Mesendoderm (in vitro differentiated cells): ENCODE measurements at regions not wholly inside any gene's neighbourhood (a gene's known extent, or its start where the extent isn't known, plus 50 kb on each side); places are given as distances from the start of the nearest gene placed in this dataset.

Source experiments
- DNase-seq: peaks from one replicate; pipeline ENCODE4 v3.0.0; 2013
- H2AK5ac ChIP-seq: 2 replicates; pipeline ENCODE4 v1.6.1; 2013; ENCODE audit warnings: low read length, inconsistent platforms
- H2BK120ac ChIP-seq: 2 replicates; pipeline ENCODE4 v1.6.1; 2013; ENCODE audit warnings: low read depth, mild to moderate bottlenecking, low read length, moderate library complexity, mixed read lengths
- H2BK15ac ChIP-seq: replicated peaks from 2 replicates; pipeline ENCODE4 v1.6.1; 2013; ENCODE audit warnings: low read depth, mild to moderate bottlenecking, moderate library complexity
- H2BK5ac ChIP-seq: 2 replicates; pipeline ENCODE4 v1.6.1; 2013; ENCODE audit warnings: low read length, inconsistent platforms
- H3K18ac ChIP-seq: 2 replicates; pipeline ENCODE4 v1.6.1; 2013; ENCODE audit warnings: mild to moderate bottlenecking, low read length, mixed read lengths
- H3K23ac ChIP-seq: one replicate; pipeline ENCODE4 v1.6.1; 2013; ENCODE audit warnings: low read length
- H3K27ac ChIP-seq: 2 replicates; pipeline ENCODE4 v1.5.1; 2013; ENCODE audit warnings: low read depth, mild to moderate bottlenecking, inconsistent platforms, low read length, moderate library complexity
- H3K27me3 ChIP-seq: 2 replicates; pipeline ENCODE4 v1.6.1; 2013; ENCODE audit warnings: low read length, control low read depth, mild to moderate bottlenecking, inconsistent platforms; ENCODE audit not compliant: insufficient read depth, poor library complexity
- H3K36me3 ChIP-seq: 2 replicates; pipeline ENCODE4 v1.6.1; 2013; ENCODE audit warnings: low read length, inconsistent platforms; ENCODE audit not compliant: control insufficient read depth, insufficient read depth
- H3K4ac ChIP-seq: one replicate; pipeline ENCODE4 v1.6.1; 2013; ENCODE audit warnings: low read depth, mild to moderate bottlenecking, low read length, moderate library complexity
- H3K4me1 ChIP-seq: 2 replicates; pipeline ENCODE4 v1.6.1; 2013; ENCODE audit warnings: low read depth, low read length, inconsistent platforms; ENCODE audit not compliant: control insufficient read depth
- H3K4me2 ChIP-seq: 2 replicates; pipeline ENCODE4 v1.6.1; 2013; ENCODE audit warnings: low read length
- H3K4me3 ChIP-seq: 2 replicates; pipeline ENCODE4 v1.5.1; 2013; ENCODE audit warnings: mild to moderate bottlenecking, low read length
- H3K56ac ChIP-seq: one replicate; pipeline ENCODE4 v1.6.1; 2013; ENCODE audit warnings: low read length
- H3K79me1 ChIP-seq: 2 replicates; pipeline ENCODE4 v1.6.1; 2013; ENCODE audit warnings: low read length, inconsistent platforms
- H3K79me2 ChIP-seq: 2 replicates; pipeline ENCODE4 v1.6.1; 2013; ENCODE audit warnings: mild to moderate bottlenecking, low read length; ENCODE audit not compliant: control insufficient read depth, insufficient read depth
- H3K9ac ChIP-seq: 2 replicates; pipeline ENCODE4 v1.6.1; 2013; ENCODE audit warnings: low read length, inconsistent platforms
- H4K5ac ChIP-seq: one replicate; pipeline ENCODE4 v1.6.1; 2013; ENCODE audit warnings: low read length
- H4K8ac ChIP-seq: one replicate; pipeline ENCODE4 v1.6.1; 2013; ENCODE audit warnings: low read depth, mild to moderate bottlenecking, control low read depth, low read length, moderate library complexity
- WGBS: extraction: QIAGEN DNeasy Blood & Tissue Kit; methylation state at CpG from one replicate; pipeline ENCODE4 v1.1.7; 2013; ENCODE audit warnings: low lambda C conversion rate, missing lambda C conversion rate; ENCODE audit not compliant: insufficient coverage; ENCODE audit errors: extremely low coverage; 5-methylcytosine and 5-hydroxymethylcytosine counted together

DNA sequence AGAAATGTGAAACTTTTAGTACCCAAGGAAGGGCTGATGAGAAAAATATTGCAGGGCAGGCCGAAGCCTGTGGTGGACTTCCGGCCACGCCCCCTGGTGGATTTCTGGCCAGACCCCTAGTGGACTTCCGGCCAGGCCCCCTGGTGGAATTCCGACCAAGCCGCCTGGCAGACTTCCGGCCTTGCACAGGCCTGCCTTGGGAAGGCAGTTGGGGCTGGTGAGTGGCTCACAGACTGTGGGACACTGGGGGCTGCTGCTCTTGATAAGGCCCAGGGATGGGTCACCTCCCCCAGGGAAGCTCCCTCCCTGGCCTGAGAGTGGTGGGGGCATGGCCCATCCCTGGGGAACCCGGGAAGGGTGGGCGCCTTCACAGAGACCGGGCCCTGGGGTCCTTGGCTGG lies 116.4 kb upstream of the MKI67 start:
- H2AK5ac ChIP-seq, result no peak overlapping the region
- H3K4me3 ChIP-seq, result no peak overlapping the region
- no CpG with 5 or more reads among the region's 10 CpGs for WGBS
- H2BK15ac ChIP-seq, result no peak overlapping the region
- H3K4ac ChIP-seq, result no peak overlapping the region
- no peak overlapping the region for H3K23ac ChIP-seq
- no peak for DNase-seq
- H3K56ac ChIP-seq, result no peak overlapping the region
- no peak overlapping the region for H4K5ac ChIP-seq
- no peaks in the 10 kb centered on the region for H3K36me3 ChIP-seq
- H3K79me1 ChIP-seq, result no peaks in the 10 kb centered on the region
- no peak overlapping the region for H2BK5ac ChIP-seq
- no peaks in the 10 kb centered on the region for H3K4me1 ChIP-seq
- H2BK120ac ChIP-seq, result no peak overlapping the region
- H4K8ac ChIP-seq, result no peak overlapping the region
- no peak overlapping the region for H3K9ac ChIP-seq
- H3K27ac ChIP-seq, result no peak overlapping the region
- no peaks in the 10 kb centered on the region for H3K27me3 ChIP-seq
- no peak overlapping the region for H3K4me2 ChIP-seq
- no peaks in the 10 kb centered on the region for H3K79me2 ChIP-seq
- no peak overlapping the region for H3K18ac ChIP-seq

DNA sequence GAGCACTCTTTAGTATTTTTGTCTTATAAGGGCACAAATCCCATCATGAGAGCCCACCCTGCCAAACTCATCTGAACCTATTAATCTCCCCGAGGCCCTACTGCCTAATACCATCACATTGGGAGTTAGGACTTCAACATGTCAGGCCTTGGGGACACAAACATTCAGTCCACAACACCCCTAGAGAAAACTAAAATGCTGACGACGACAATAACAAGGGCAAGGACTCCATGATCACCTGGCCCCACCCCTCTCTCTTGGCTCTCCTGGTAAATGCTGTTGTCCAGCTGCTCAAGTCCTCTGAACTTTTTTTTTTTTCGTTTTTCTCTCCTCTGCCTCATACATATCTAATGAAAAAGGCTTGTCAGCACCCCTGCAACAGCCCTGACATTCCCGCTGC lies 118.8 kb upstream of the MKI67 start:
- Histone ChIP-seq H3K4me1 (no peaks in the 10 kb centered on the region), H4K5ac (no peak overlapping the region), H3K4ac (no peak overlapping the region), H3K36me3 (no peaks in the 10 kb centered on the region), H3K27ac (no peak overlapping the region), H3K4me3 (no peak overlapping the region), H3K9ac (no peak overlapping the region), H3K23ac (no peak overlapping the region), H2AK5ac (no peak overlapping the region), H2BK120ac (no peak overlapping the region), H2BK15ac (no peak overlapping the region), H3K27me3 (no peaks in the 10 kb centered on the region), H4K8ac (no peak overlapping the region), H3K4me2 (no peak overlapping the region), H3K79me1 (no peaks in the 10 kb centered on the region), H2BK5ac (no peak overlapping the region), H3K79me2 (no peaks in the 10 kb centered on the region), H3K56ac (no peak overlapping the region), H3K18ac (no peak overlapping the region)
- no CpG with 5 or more reads among the region's 5 CpGs for WGBS
- DNase-seq, result no peak

DNA sequence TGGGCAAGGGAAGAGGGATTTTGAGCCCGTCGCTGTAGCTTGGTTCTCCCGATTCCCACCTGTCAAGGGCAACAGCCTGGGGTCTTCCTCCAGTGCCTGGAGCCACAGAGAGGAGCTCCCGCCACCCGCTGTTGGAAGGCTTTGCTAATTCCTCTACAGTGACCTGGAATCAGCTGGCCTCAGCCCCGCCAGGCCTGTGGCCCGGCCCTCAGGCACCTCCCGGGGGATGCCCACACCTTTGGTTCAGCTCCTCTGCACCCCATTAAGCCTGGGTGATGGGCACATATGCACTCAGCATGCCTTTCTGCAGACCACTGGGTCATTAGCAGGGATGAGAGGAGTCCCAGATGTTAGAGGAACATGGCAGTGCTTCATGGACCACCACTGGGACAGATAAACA lies 121.4 kb upstream of the MKI67 start:
- no peak overlapping the region for H4K8ac ChIP-seq
- no peak overlapping the region for H3K18ac ChIP-seq
- H2BK5ac ChIP-seq, result no peak overlapping the region
- H3K4me3 ChIP-seq, result no peak overlapping the region
- no peak for DNase-seq
- no CpG with 5 or more reads among the region's 8 CpGs for WGBS
- no peak overlapping the region for H3K56ac ChIP-seq
- H3K79me2 ChIP-seq, result no peaks in the 10 kb centered on the region
- no peaks in the 10 kb centered on the region for H3K4me1 ChIP-seq
- no peak overlapping the region for H3K27ac ChIP-seq
- no peak overlapping the region for H3K23ac ChIP-seq
- H2BK120ac ChIP-seq, result no peak overlapping the region
- H3K79me1 ChIP-seq, result no peaks in the 10 kb centered on the region
- no peaks in the 10 kb centered on the region for H3K36me3 ChIP-seq
- H2AK5ac ChIP-seq, result no peak overlapping the region
- H4K5ac ChIP-seq, result no peak overlapping the region
- no peak overlapping the region for H3K4ac ChIP-seq
- no peak overlapping the region for H3K4me2 ChIP-seq
- no peak overlapping the region for H2BK15ac ChIP-seq
- no peaks in the 10 kb centered on the region for H3K27me3 ChIP-seq
- no peak overlapping the region for H3K9ac ChIP-seq

DNA sequence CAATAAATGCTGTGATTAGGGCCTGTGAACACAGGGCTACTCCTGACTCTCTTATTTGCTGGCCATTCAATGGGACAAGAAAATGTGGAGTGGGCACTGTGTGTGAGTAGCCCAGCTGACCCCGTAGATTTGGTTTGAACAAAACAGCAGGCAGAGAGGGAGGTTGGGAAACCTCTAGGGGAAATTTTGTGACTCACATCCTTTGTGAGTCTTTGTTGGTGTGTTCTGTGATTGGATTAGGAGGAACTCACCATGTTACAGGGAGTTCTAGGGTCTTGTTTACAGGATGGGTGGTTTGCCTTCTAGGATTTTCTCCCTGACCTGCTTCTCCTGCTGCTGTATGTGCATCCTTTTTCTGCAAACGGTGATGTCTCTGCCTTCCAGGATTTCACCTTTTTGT lies 128.3 kb upstream of the MKI67 start:
- Histone ChIP-seq H3K79me1 (no peaks in the 10 kb centered on the region), H3K56ac (no peak overlapping the region), H4K8ac (no peak overlapping the region), H2AK5ac (no peak overlapping the region), H3K4me1 (no peaks in the 10 kb centered on the region), H3K18ac (no peak overlapping the region), H3K23ac (no peak overlapping the region), H4K5ac (no peak overlapping the region), H2BK5ac (no peak overlapping the region), H2BK120ac (no peak overlapping the region), H3K27ac (no peak overlapping the region), H3K36me3 (no peaks in the 10 kb centered on the region), H3K4ac (no peak overlapping the region), H3K27me3 (no peaks in the 10 kb centered on the region), H3K4me2 (no peak overlapping the region), H3K79me2 (no peaks in the 10 kb centered on the region), H3K4me3 (no peak overlapping the region), H2BK15ac (no peak overlapping the region), H3K9ac (no peak overlapping the region)
- WGBS, result no CpG with 5 or more reads among the region's 2 CpGs
- DNase-seq, result no peak

DNA sequence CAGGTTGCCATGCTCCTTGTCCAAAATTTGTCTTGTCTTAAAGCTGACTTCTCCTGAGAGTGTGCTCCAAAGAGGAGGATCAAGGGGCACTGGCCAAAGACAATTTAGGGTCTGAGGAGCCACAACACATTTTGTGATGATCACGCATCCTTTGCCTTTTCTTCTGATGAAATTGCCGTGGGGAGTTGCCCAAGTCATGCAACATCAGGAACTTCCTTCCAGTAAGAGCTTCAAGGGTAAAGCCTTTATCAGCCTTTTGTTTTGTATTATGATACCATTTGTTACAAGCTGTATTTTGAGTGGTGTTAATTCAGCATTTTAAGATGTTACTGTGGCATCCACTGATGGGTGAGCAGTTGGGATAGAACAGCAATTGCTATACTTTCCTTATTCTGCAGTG lies 131.2 kb upstream of the MKI67 start:
- Histone ChIP-seq H3K79me2 (no peaks in the 10 kb centered on the region), H2BK120ac (no peak overlapping the region), H3K4me3 (no peak overlapping the region), H3K4me2 (no peak overlapping the region), H3K27me3 (no peaks in the 10 kb centered on the region), H3K36me3 (no peaks in the 10 kb centered on the region), H3K27ac (no peak overlapping the region), H2BK15ac (no peak overlapping the region), H2AK5ac (no peak overlapping the region), H2BK5ac (no peak overlapping the region), H3K4me1 (no peaks in the 10 kb centered on the region), H3K9ac (no peak overlapping the region), H4K5ac (no peak overlapping the region), H3K23ac (no peak overlapping the region), H3K18ac (no peak overlapping the region), H3K56ac (no peak overlapping the region), H4K8ac (no peak overlapping the region), H3K79me1 (no peaks in the 10 kb centered on the region), H3K4ac (no peak overlapping the region)
- WGBS, result no CpG with 5 or more reads among the region's 2 CpGs
- no peak for DNase-seq

- H3K4me1 ChIP-seq, result no peaks in the 10 kb centered on the region
- no peak overlapping the region for H3K18ac ChIP-seq
- no peak overlapping the region for H4K8ac ChIP-seq
- no peak overlapping the region for H3K9ac ChIP-seq
- H3K27me3 ChIP-seq, result no peaks in the 10 kb centered on the region
- H3K4me3 ChIP-seq, result no peak overlapping the region
- H3K4ac ChIP-seq, result no peak overlapping the region
- no peak overlapping the region for H4K5ac ChIP-seq
- no peak overlapping the region for H2AK5ac ChIP-seq
- no peak overlapping the region for H2BK15ac ChIP-seq
- no peak overlapping the region for H3K27ac ChIP-seq
- H3K79me2 ChIP-seq, result no peaks in the 10 kb centered on the region
- H3K36me3 ChIP-seq, result no peaks in the 10 kb centered on the region
- H3K79me1 ChIP-seq, result no peaks in the 10 kb centered on the region
- no peak overlapping the region for H3K56ac ChIP-seq
- no peak overlapping the region for H2BK120ac ChIP-seq
- no peak overlapping the region for H2BK5ac ChIP-seq
- no peak overlapping the region for H3K4me2 ChIP-seq
- WGBS, result no CpG with 5 or more reads among the region's 3 CpGs
- DNase-seq, result no peak
- H3K23ac ChIP-seq, result no peak overlapping the region
Measured at GRCh38 chr10:128258421-128258976, 132.3 kb upstream of the MKI67 start.
